ENCODE measurements at regions not wholly inside any gene's neighbourhood (a gene's known extent, or its start where the extent isn't known, plus 50 kb on each side); places are given as distances from the start of the nearest gene placed in this dataset.
A peak's percentile ranks its signal among the peaks of the same experiment; 100 is the strongest.

DNA sequence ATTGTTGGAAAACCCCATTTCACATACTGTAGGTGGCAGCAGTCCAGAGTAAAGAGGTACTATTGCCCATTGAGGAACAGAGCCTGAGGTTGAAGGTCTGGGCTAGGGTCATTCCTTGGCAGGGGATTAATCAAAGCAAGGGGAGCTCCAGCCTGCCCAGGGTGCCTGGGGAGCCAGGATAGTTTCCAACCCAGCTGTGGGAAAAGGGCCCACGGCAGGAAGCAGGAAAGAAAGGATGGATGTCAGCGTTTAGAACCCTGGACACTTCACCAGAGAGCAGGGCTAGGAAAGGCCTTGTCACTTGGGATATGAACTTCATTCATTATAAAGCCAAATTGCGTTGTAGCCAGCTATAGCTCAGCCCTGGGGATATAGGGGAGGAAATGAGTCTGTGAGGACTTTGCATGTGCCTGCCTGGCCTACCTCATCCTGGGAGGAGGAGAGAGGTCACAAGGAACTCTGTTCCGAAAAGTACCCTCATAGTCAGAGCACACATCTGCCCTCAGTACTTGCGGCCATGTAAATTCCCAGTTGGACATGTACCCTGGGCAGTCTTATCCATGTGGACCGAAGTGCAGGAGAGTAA, 140.2 kb upstream of the COPS8 start:
- no peak for DNase-seq (ENCODE audit: low read depth)
- TF ChIP-seq, protein P1, sequence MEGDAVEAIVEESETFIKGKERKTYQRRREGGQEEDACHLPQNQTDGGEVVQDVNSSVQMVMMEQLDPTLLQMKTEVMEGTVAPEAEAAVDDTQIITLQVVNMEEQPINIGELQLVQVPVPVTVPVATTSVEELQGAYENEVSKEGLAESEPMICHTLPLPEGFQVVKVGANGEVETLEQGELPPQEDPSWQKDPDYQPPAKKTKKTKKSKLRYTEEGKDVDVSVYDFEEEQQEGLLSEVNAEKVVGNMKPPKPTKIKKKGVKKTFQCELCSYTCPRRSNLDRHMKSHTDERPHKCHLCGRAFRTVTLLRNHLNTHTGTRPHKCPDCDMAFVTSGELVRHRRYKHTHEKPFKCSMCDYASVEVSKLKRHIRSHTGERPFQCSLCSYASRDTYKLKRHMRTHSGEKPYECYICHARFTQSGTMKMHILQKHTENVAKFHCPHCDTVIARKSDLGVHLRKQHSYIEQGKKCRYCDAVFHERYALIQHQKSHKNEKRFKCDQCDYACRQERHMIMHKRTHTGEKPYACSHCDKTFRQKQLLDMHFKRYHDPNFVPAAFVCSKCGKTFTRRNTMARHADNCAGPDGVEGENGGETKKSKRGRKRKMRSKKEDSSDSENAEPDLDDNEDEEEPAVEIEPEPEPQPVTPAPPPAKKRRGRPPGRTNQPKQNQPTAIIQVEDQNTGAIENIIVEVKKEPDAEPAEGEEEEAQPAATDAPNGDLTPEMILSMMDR (IDR thresholded peaks at IDR 0.05; ENCODE audit: low read length, missing control alignments), result no peak
- H3K4me3 ChIP-seq (replicated peaks; ENCODE audit: low read depth, low read length), result no peak overlapping the region

DNA sequence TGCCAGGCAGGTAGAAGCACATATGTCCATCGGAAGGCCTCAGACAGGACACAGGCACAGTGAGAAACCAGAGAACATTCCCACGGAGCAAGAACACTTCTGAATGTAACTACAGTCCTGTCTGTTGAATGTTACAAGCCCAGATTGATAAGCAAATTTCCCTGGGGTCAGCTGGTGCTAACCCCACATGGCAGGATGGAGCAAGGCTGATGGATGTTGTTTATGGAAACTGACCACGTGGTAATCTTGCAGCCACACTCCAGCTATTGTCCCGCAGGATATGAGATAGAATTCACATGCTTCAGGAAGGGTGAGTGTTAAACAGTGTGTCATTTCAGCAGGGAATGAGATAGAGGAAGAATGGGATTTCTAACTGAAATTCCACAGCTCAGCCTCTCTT, 138.8 kb upstream of the COPS8 start:
- H3K4me3 ChIP-seq (replicated peaks; ENCODE audit: low read depth, low read length), result no peak overlapping the region
- TF ChIP-seq, protein P1 (IDR thresholded peaks at IDR 0.05; ENCODE audit: low read length, missing control alignments), result no peak
- DNase-seq (ENCODE audit: low read depth), result peak; percentile 42

DNA sequence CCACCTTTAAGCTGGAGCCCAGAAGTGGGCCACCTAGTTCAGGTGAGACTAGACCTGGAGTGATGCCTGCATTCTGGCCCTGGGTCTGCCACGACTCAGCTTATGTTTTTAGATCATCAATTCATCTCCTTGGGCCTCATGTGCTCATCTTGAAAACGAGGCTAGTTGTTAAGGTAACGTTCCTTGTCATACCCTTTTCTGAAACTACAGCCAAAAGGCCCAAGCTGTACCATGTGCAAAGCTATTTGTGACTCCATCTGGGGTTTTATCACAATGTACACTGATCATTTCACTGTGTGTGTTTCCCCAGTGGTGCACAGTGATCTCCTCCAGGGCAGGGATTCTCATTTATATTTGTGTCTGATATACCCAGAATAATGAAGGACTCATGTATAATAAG, 138.4 kb upstream of the COPS8 start:
- DNase-seq (ENCODE audit: low read depth), result no peak
- H3K4me3 ChIP-seq (replicated peaks; ENCODE audit: low read depth, low read length), result no peak overlapping the region
- TF ChIP-seq, protein P1 (IDR thresholded peaks at IDR 0.05; ENCODE audit: low read length, missing control alignments), result no peak

DNA sequence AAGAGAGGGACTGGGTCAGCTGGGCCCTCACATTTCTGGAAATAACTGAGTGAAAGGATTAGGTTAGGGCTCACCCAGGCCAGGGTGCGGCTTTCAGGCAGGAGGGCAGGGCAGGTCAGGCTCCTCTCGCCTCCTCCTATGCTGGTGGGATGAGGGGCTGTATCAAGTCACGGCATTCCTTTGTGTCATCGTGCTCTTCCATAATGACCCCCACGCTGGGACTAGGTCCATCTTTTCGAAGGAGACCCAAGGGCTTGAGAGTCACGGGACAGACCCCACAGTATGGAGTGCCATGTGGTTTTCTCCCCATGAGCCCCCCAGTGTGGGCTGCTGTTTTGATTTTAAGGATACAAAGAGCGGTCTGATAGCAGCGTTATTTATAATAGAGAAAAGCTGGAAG, 137.8 kb upstream of the COPS8 start:
- H3K4me3 ChIP-seq (replicated peaks; ENCODE audit: low read depth, low read length), result no peak overlapping the region
- no peak for DNase-seq (ENCODE audit: low read depth)
- TF ChIP-seq, protein P1 (IDR thresholded peaks at IDR 0.05; ENCODE audit: low read length, missing control alignments), result no peak

DNA sequence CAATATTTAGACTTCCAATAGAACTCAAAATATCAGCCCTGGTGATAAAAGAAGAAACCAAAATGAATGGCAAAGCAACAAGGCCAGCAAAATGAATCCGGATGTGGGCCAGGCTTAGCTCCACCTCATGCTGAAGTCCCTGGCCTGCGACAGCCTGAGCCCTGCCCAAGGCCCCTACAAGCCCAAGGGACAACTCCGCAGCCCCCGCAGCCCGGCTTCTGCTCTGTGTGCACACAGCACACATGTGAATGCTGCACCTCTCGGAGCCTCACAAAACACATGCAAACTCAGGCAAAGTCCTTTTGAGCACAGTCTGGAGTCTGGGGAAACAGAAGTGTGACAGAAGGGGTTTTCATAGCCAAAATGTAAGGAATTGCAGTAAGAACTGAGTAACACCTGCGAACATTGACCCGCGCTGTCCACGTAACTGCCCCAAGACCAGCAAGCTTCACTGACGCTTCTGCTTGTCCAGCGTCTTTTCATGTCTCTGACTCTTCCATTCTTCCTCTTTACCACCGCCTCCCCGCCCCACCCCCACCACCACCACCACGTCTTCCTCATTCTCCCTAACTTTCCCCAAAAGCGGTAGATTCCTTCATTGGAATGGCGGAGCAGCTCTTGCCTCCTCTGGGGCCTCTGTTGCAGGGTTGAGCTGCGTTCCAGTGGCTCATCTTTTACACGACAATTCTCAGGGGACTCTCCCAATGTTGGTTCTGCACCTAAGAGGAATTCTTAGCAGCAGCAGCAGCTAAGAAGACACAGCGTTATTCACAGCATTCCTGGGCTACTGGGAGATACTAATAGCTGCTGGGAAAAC, 136.4 kb upstream of the COPS8 start:
- DNase-seq (ENCODE audit: low read depth), result no peak
- no peak overlapping the region for H3K4me3 ChIP-seq (replicated peaks; ENCODE audit: low read depth, low read length)
- TF ChIP-seq, protein P1 (IDR thresholded peaks at IDR 0.05; ENCODE audit: low read length, missing control alignments), result no peak

DNA sequence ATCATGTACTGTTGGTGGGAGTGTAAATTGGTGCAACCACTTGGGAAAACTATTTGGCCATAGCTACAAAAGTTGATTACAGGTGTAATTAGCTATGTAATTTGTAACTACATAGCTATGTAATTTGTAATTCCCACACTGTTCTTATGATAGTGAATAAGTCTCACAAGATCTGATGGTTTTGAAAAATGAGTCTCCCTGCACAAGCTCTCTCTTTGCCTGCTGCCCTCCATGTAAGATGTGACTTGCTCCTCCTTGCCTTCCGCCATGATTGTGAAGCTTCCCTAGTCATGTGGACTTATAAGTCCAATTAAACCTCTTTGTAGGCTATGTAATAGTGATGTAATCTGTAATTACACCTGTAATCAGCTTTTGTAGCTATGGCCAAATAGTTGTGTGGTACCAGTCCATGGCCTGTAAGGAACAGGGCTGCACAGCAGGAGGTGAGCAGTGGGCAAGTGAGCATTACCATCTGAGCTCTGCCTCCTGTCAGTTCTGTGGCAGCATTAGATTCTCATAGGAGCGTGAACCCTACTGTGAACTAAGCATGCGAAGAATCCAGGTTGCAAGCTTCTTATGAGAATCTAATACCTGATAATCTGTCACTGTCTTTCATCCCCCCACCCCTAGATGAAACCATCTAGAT, 133.7 kb upstream of the COPS8 start:
- DNase-seq (ENCODE audit: low read depth), result no peak
- TF ChIP-seq, protein P1 (IDR thresholded peaks at IDR 0.05; ENCODE audit: low read length, missing control alignments), result no peak

More for the DNA sequence above, 133.7 kb upstream of the COPS8 start:
- no peak overlapping the region for H3K4me3 ChIP-seq (replicated peaks; ENCODE audit: low read depth, low read length)

Measured in fibroblast of pulmonary artery (primary cell).